Endodermal cell (in vitro differentiated cells): ENCODE measurements at regions not wholly inside any gene's neighbourhood (a gene's known extent, or its start where the extent isn't known, plus 50 kb on each side); places are given as distances from the start of the nearest gene placed in this dataset.
"Not testable (repeated sequence)": the region's sequence is repeated elsewhere in the genome, so short reads cannot be mapped to it uniquely, and the experiment has no call there.

Source experiments
- DNase-seq: peaks from one replicate; pipeline ENCODE4 v3.0.0-alpha.2; 2017
- H3K27ac ChIP-seq: 2 replicates; pipeline ENCODE4 v1.5.1; 2013; ENCODE audit warnings: mild to moderate bottlenecking, low read depth, low read length, moderate library complexity
- H3K27me3 ChIP-seq: 2 replicates; pipeline ENCODE4 v1.6.1; 2013; ENCODE audit warnings: mild to moderate bottlenecking, low read length, moderate library complexity; ENCODE audit not compliant: insufficient read depth, control insufficient read depth, poor library complexity, severe bottlenecking
- H3K36me3 ChIP-seq: 2 replicates; pipeline ENCODE4 v1.7.0; 2013; ENCODE audit warnings: mild to moderate bottlenecking, low read length, moderate library complexity; ENCODE audit not compliant: control insufficient read depth, insufficient read depth
- H3K4me1 ChIP-seq: one replicate; pipeline ENCODE4 v1.7.0; 2013; ENCODE audit warnings: low read length; ENCODE audit not compliant: control insufficient read depth, insufficient read depth
- H3K4me3 ChIP-seq: 2 replicates; pipeline ENCODE4 v1.5.1; 2013; ENCODE audit warnings: mild to moderate bottlenecking, low read length, moderate library complexity
- H3K9ac ChIP-seq: 2 replicates; pipeline ENCODE4 v1.6.1; 2013; ENCODE audit warnings: mild to moderate bottlenecking, low read length, moderate library complexity; ENCODE audit not compliant: poor library complexity, severe bottlenecking; ENCODE audit errors: extremely low read depth
- H3K9me3 ChIP-seq: 2 replicates; pipeline ENCODE4 v1.6.1; 2013; ENCODE audit warnings: mild to moderate bottlenecking, low read length, moderate library complexity; ENCODE audit not compliant: control insufficient read depth
- H3K27ac Mint-ChIP-seq: 2 replicates; pipeline ENCODE4 v1.8.0; 2020; ENCODE audit warnings: mixed read lengths
- H3K27me3 Mint-ChIP-seq: 2 replicates; pipeline ENCODE4 v1.8.0; 2021; ENCODE audit warnings: mild to moderate bottlenecking, mixed read lengths; ENCODE audit not compliant: insufficient read depth
- H3K36me3 Mint-ChIP-seq: 2 replicates; pipeline ENCODE4 v1.8.0; 2020; ENCODE audit warnings: low read depth, mixed read lengths
- H3K4me1 Mint-ChIP-seq: 2 replicates; pipeline ENCODE4 v1.8.0; 2020; ENCODE audit warnings: mixed read lengths
- H3K4me3 Mint-ChIP-seq: 2 replicates; pipeline ENCODE4 v1.8.0; 2020; ENCODE audit warnings: mild to moderate bottlenecking, moderate library complexity, mixed read lengths
- H3K9me3 Mint-ChIP-seq: 2 replicates; pipeline ENCODE4 v1.8.0; 2020; ENCODE audit warnings: mild to moderate bottlenecking, mixed read lengths
- WGBS, 2 experiments: methylation state at CpG; one replicate each; pipeline versions ENCODE4 v1.1.5 to v1.1.7; 2013; ENCODE audit warnings: missing lambda C conversion rate in 2 of 2, mixed read lengths in 1 of 2; ENCODE audit not compliant: insufficient coverage in 1 of 2, insufficient read length in 1 of 2; 5-methylcytosine and 5-hydroxymethylcytosine counted together
- TF ChIP-seq, protein P1 (sequence below): fragments of 200-600 bp; sonication (generic); conservative IDR thresholded peaks from 2 replicates; pipeline ENCODE4 v1.5.0; 2021; ENCODE audit warnings: antibody characterized with exemption, mild to moderate bottlenecking

DNA sequence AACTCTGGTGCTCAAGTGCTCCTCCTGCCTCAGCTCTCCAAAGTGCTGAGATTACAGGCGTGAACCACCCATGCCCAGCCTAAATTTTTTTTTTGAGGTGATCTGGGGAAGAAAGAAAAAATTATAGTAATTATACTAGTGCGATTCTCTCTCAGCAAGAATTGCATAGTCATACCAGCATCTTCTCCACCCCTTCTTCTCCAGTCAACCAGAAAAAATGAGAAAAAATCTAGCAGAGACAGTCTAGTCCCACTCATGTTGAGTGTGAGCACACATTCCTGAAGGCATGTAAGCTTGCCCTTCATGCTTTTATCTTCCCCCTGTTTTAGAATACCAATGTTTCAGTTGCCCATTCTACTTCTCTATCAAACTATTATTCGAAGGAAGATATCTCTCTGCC is 207.6 kb downstream of the S1PR1 start:
- TF ChIP-seq, protein P1, sequence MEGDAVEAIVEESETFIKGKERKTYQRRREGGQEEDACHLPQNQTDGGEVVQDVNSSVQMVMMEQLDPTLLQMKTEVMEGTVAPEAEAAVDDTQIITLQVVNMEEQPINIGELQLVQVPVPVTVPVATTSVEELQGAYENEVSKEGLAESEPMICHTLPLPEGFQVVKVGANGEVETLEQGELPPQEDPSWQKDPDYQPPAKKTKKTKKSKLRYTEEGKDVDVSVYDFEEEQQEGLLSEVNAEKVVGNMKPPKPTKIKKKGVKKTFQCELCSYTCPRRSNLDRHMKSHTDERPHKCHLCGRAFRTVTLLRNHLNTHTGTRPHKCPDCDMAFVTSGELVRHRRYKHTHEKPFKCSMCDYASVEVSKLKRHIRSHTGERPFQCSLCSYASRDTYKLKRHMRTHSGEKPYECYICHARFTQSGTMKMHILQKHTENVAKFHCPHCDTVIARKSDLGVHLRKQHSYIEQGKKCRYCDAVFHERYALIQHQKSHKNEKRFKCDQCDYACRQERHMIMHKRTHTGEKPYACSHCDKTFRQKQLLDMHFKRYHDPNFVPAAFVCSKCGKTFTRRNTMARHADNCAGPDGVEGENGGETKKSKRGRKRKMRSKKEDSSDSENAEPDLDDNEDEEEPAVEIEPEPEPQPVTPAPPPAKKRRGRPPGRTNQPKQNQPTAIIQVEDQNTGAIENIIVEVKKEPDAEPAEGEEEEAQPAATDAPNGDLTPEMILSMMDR: no peak
- no peak overlapping the region for H3K9ac ChIP-seq
- H3K36me3 Mint-ChIP-seq: no peaks in the 10 kb centered on the region
- H3K9me3 Mint-ChIP-seq: no peaks in the 10 kb centered on the region
- no peaks in the 10 kb centered on the region for H3K36me3 ChIP-seq
- no peaks in the 10 kb centered on the region for H3K4me1 Mint-ChIP-seq
- no peak overlapping the region for H3K4me3 ChIP-seq
- no peaks in the 10 kb centered on the region for H3K4me1 ChIP-seq
- WGBS, 2 experiments: 81% methylated on average over 3 of the region's 3 CpGs; no CpG with 5 or more reads in 1 of the 2 experiments
- no peak overlapping the region for H3K4me3 Mint-ChIP-seq
- no peaks in the 10 kb centered on the region for H3K9me3 ChIP-seq
- DNase-seq: no peak
- H3K27me3 Mint-ChIP-seq: peaks cover 8% of the 10 kb centered on the region
- peaks cover 10% of the 10 kb centered on the region for H3K27me3 ChIP-seq
- no peak overlapping the region for H3K27ac ChIP-seq
- H3K27ac Mint-ChIP-seq: no peak overlapping the region

- no peaks in the 10 kb centered on the region for H3K9me3 ChIP-seq
- Mint-ChIP-seq H3K27ac (no peak overlapping the region), H3K4me3 (no peak overlapping the region), H3K4me1 (no peaks in the 10 kb centered on the region), H3K27me3 (peaks cover 9% of the 10 kb centered on the region), H3K36me3 (no peaks in the 10 kb centered on the region), H3K9me3 (no peaks in the 10 kb centered on the region)
- no peak overlapping the region for H3K27ac ChIP-seq
- no peak overlapping the region for H3K9ac ChIP-seq
- peaks cover 10% of the 10 kb centered on the region for H3K27me3 ChIP-seq
- H3K36me3 ChIP-seq: no peaks in the 10 kb centered on the region
- TF ChIP-seq, protein P1: no peak
- WGBS, 2 experiments: 78 to 79% methylated on average over 1 to 2 of the region's 2 CpGs
- no peak overlapping the region for H3K4me3 ChIP-seq
- no peak for DNase-seq
- no peaks in the 10 kb centered on the region for H3K4me1 ChIP-seq
These were observed 208.2 kb downstream of the S1PR1 start for GRCh38 chr1:101444873-101445618.

- no peaks in the 10 kb centered on the region for H3K4me1 ChIP-seq
- H3K9me3 Mint-ChIP-seq: no peaks in the 10 kb centered on the region
- DNase-seq: no peak
- peaks cover 11% of the 10 kb centered on the region for H3K27me3 Mint-ChIP-seq
- no peaks in the 10 kb centered on the region for H3K4me1 Mint-ChIP-seq
- TF ChIP-seq, protein P1: no peak
- peaks cover 12% of the 10 kb centered on the region for H3K27me3 ChIP-seq
- no peaks in the 10 kb centered on the region for H3K9me3 ChIP-seq
- no peak overlapping the region for H3K27ac ChIP-seq
- H3K27ac Mint-ChIP-seq: no peak overlapping the region
- no peak overlapping the region for H3K4me3 ChIP-seq
- no peaks in the 10 kb centered on the region for H3K36me3 ChIP-seq
- no peak overlapping the region for H3K4me3 Mint-ChIP-seq
- no peak overlapping the region for H3K9ac ChIP-seq
- H3K36me3 Mint-ChIP-seq: no peaks in the 10 kb centered on the region
These were observed 211.2 kb downstream of the S1PR1 start for GRCh38 chr1:101448018-101448417.

DNA sequence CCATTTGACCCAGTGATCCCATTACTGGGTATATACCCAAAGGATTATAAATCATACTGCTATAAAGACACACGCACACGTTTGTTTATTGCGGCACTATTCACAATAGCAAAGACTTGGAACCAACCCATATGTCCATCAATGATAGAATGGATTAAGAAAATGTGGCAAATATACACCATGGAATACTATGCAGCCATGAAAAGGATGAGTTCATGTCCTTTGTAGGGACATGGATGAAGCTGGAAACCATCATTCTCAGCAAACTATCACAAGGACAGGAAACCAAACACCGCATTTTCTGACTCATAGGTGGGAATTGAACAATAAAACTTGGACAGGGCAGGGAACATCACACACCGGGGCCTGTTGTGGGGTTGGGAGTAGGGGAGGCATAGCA is 213.9 kb downstream of the S1PR1 start:
- H3K27ac Mint-ChIP-seq, H3K9me3 ChIP-seq, H3K4me1 ChIP-seq, H3K36me3 ChIP-seq, H3K27ac ChIP-seq, H3K9ac ChIP-seq, H3K4me3 ChIP-seq, DNase-seq, H3K9me3 Mint-ChIP-seq, H3K4me3 Mint-ChIP-seq, H3K36me3 Mint-ChIP-seq, H3K4me1 Mint-ChIP-seq: not testable (repeated sequence)
- H3K27me3 Mint-ChIP-seq: peaks cover 15% of the 10 kb centered on the region
- 80 to 91% methylated on average over 2 to 5 of the region's 5 CpGs for WGBS, 2 experiments
- peaks cover 30% of the 10 kb centered on the region for H3K27me3 ChIP-seq
